T1000 (cell line): ENCODE measurements at regions not wholly inside any gene's neighbourhood (a gene's known extent, or its start where the extent isn't known, plus 50 kb on each side); places are given as distances from the start of the nearest gene placed in this dataset.
"Not testable (repeated sequence)": the region's sequence is repeated elsewhere in the genome, so short reads cannot be mapped to it uniquely, and the experiment has no call there.

Experiments used
- DNase-seq: peaks from one replicate; lab custom pipeline; 2025; ENCODE audit warnings: mixed read lengths; lab: John Stamatoyannopoulos, UW

DNA sequence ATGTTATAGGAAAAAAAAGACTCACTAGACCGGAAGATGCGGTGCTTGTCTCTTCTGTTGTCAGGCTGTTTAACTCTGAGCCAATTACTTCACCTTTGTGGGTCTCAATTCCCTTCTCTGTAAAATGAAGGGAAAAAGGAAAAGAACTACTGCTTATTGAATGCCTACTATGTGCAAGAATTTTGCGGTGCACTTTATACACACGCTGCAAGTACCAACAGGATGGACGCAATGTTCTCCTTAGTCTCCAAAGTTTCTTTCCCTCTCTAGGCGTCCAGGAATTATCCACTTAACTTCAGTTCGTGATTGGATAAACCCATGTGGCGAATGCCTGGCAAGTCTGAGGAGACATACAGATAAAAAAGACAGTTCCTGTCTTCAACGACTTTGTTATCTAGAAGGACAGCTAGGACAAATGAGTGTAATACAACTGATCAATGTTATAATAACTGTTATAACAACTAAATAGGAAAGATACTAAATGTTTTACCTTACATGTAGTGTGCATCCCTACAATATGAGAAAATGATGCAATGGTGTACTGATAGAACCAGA, 69.0 kb upstream of the JARID2 start:
- no peak for DNase-seq

GRCh38 chr6:15183979-15184378, 61.9 kb upstream of the JARID2 start:
- DNase-seq, result no peak

DNA sequence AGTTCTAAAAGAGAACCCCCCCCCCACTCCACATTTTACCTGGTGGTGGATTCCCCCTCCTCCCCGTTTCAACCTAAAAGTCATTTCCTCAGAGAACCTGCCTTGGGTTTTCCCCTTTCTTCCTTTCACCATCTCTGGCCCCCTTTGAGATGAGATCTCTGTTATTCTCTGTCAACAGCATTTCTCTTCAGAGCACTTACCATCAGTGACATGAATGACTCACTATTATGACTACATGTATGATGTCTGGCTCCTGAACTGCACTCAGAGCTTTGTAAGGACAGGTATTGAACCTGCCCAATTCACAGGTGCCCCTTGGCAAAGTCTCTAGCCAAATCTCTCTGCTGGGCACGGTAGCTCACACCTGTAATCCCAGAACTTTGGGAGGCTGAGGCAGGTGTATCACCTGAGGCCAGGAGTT, 61.4 kb upstream of the JARID2 start:
- DNase-seq, result no peak

- DNase-seq, result not testable (repeated sequence)
Measured at GRCh38 chr6:15185111-15185510, 60.8 kb upstream of the JARID2 start.

GRCh38 chr6:15193451-15193850, 52.4 kb upstream of the JARID2 start:
- DNase-seq, result not testable (repeated sequence)

- DNase-seq, result no peak
Measured at GRCh38 chr6:15194453-15194852, 51.4 kb upstream of the JARID2 start.
